GM23248 (cell line): ENCODE measurements at regions not wholly inside any gene's neighbourhood (a gene's known extent, or its start where the extent isn't known, plus 50 kb on each side); places are given as distances from the start of the nearest gene placed in this dataset.

ENCODE experiments used
- DNase-seq: peaks from one replicate; pipeline ENCODE4 v3.0.0-alpha.2; 2015
- H2AFZ ChIP-seq: fragments of 200-600 bp; sonication (generic); 2 replicates; pipeline ENCODE4 v1.6.1; 2016; ENCODE audit warnings: antibody characterized with exemption
- H3F3A ChIP-seq: fragments of 200-600 bp; sonication (generic); 2 replicates; pipeline ENCODE4 v1.6.1; 2016; ENCODE audit warnings: mild to moderate bottlenecking, antibody characterized with exemption, mixed run types; ENCODE audit not compliant: insufficient read depth
- H3K27ac ChIP-seq: fragments of 200-600 bp; sonication (generic); 2 replicates; pipeline ENCODE4 v1.5.1; 2016; ENCODE audit warnings: mild to moderate bottlenecking
- H3K27me3 ChIP-seq: fragments of 200-600 bp; sonication (generic); replicated peaks from 2 replicates; pipeline ENCODE4 v1.6.1; 2016; ENCODE audit warnings: mild to moderate bottlenecking; ENCODE audit not compliant: insufficient read depth
- H3K36me3 ChIP-seq: fragments of 200-600 bp; sonication (generic); 2 replicates; pipeline ENCODE4 v1.6.1; 2016; ENCODE audit warnings: low read depth, mild to moderate bottlenecking
- H3K4me1 ChIP-seq: fragments of 200-600 bp; sonication (generic); 2 replicates; pipeline ENCODE4 v1.6.1; 2016; ENCODE audit warnings: mild to moderate bottlenecking; ENCODE audit not compliant: insufficient read depth
- H3K4me2 ChIP-seq: fragments of 200-600 bp; sonication (generic); one replicate; pipeline ENCODE4 v1.6.1; 2016; ENCODE audit warnings: mild to moderate bottlenecking; ENCODE audit not compliant: unreplicated experiment
- H3K4me3 ChIP-seq: fragments of 200-600 bp; sonication (generic); 2 replicates; pipeline ENCODE4 v1.5.1; 2016; ENCODE audit warnings: mild to moderate bottlenecking
- H3K79me2 ChIP-seq: fragments of 200-600 bp; sonication (generic); 2 replicates; pipeline ENCODE4 v1.6.1; 2016; ENCODE audit warnings: mild to moderate bottlenecking; ENCODE audit not compliant: insufficient read depth
- H3K9ac ChIP-seq: fragments of 200-600 bp; sonication (generic); 2 replicates; pipeline ENCODE4 v1.6.1; 2016; ENCODE audit warnings: mild to moderate bottlenecking
- H3K9me2 ChIP-seq: fragments of 200-600 bp; sonication (generic); 2 replicates; pipeline ENCODE4 v1.6.1; 2016; ENCODE audit warnings: mixed run types, mild to moderate bottlenecking, moderate library complexity; ENCODE audit not compliant: insufficient read depth
- H3K9me3 ChIP-seq: fragments of 200-600 bp; sonication (generic); one replicate; pipeline ENCODE4 v1.6.1; 2017; ENCODE audit warnings: low read depth
- H4K20me1 ChIP-seq: fragments of 200-600 bp; sonication (generic); 2 replicates; pipeline ENCODE4 v1.6.0; 2016; ENCODE audit not compliant: insufficient read depth
- EZH2 ChIP-seq: fragments of 200-600 bp; sonication (generic); IDR thresholded peaks from 2 replicates; pipeline ENCODE4 v1.6.1; 2018; ENCODE audit warnings: antibody characterized with exemption, mild to moderate bottlenecking; ENCODE audit not compliant: insufficient read depth, poor library complexity, severe bottlenecking
- EZH2phosphoT487 ChIP-seq: fragments of 200-600 bp; sonication (generic); IDR thresholded peaks from 2 replicates; pipeline ENCODE4 v1.6.1; 2018; ENCODE audit warnings: antibody characterized with exemption, moderate library complexity, mild to moderate bottlenecking, low read depth; ENCODE audit not compliant: insufficient read depth
- WGBS, 2 experiments: methylation state at CpG; one replicate each; pipeline ENCODE4 v1.1.6; 2015 to 2017; ENCODE audit warnings: low lambda C conversion rate in 2 of 2, low coverage in 1 of 2; ENCODE audit errors: missing lambda C conversion rate in 2 of 2; 5-methylcytosine and 5-hydroxymethylcytosine counted together
- in situ Hi-C: fragments of 300-500 bp; cut with MboI; formaldehyde crosslinking; loops from 2 replicates; pipeline ENCODE4 v1.15.0; 2020

DNA sequence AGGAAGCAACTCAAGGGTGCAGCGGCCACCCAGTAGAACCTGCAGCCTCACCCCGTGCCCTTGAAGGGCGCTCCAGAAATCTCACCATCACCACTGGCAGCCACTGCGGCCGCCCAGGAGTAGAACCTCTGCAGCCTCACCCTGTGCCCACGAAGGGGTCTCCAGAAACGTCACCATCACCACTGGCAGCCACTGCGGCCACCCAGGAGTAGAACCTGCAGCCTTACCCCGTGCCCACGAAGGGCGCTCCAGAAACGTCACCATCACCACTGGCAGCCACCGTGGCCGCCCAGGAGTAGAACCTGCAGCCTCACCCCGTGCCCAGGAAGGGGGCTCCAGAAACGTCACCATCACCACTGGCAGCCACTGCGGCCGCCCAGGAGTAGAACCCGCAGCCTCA, 336.0 kb downstream of the TEX29 start:
- Histone ChIP-seq H3K9me3 (no peaks in the 10 kb centered on the region), H3K27me3 (no peaks in the 10 kb centered on the region), H3F3A (no peaks in the 10 kb centered on the region), H3K36me3 (no peaks in the 10 kb centered on the region), H3K27ac (no peak overlapping the region), H3K4me3 (no peak overlapping the region), H3K9ac (no peak overlapping the region), H2AFZ (no peak overlapping the region), H3K79me2 (no peaks in the 10 kb centered on the region), H4K20me1 (no peaks in the 10 kb centered on the region), H3K4me2 (no peak overlapping the region), H3K4me1 (no peaks in the 10 kb centered on the region), H3K9me2 (no peaks in the 10 kb centered on the region)
- in situ Hi-C loops: no loop called here
- 38 to 39% methylated on average over 18 to 19 of the region's 19 CpGs for WGBS, 2 experiments
- no peak for TF ChIP-seq EZH2
- no peak for TF ChIP-seq EZH2phosphoT487
- DNase-seq: no peak

GRCh38 chr13:111657013-111657412, 336.6 kb downstream of the TEX29 start:
- WGBS, 2 experiments: 38 to 43% methylated on average over 5 of the region's 5 CpGs
- Histone ChIP-seq H3K27me3 (no peaks in the 10 kb centered on the region), H3K79me2 (no peaks in the 10 kb centered on the region), H3K9me2 (no peaks in the 10 kb centered on the region), H3K9ac (no peak overlapping the region), H3K36me3 (no peaks in the 10 kb centered on the region), H3K4me1 (no peaks in the 10 kb centered on the region), H3F3A (no peaks in the 10 kb centered on the region), H3K4me3 (no peak overlapping the region), H2AFZ (no peak overlapping the region), H3K27ac (no peak overlapping the region), H3K9me3 (no peaks in the 10 kb centered on the region), H3K4me2 (no peak overlapping the region), H4K20me1 (no peaks in the 10 kb centered on the region)
- TF ChIP-seq EZH2: no peak
- TF ChIP-seq EZH2phosphoT487: no peak
- in situ Hi-C loops: no loop called here
- DNase-seq: no peak

DNA sequence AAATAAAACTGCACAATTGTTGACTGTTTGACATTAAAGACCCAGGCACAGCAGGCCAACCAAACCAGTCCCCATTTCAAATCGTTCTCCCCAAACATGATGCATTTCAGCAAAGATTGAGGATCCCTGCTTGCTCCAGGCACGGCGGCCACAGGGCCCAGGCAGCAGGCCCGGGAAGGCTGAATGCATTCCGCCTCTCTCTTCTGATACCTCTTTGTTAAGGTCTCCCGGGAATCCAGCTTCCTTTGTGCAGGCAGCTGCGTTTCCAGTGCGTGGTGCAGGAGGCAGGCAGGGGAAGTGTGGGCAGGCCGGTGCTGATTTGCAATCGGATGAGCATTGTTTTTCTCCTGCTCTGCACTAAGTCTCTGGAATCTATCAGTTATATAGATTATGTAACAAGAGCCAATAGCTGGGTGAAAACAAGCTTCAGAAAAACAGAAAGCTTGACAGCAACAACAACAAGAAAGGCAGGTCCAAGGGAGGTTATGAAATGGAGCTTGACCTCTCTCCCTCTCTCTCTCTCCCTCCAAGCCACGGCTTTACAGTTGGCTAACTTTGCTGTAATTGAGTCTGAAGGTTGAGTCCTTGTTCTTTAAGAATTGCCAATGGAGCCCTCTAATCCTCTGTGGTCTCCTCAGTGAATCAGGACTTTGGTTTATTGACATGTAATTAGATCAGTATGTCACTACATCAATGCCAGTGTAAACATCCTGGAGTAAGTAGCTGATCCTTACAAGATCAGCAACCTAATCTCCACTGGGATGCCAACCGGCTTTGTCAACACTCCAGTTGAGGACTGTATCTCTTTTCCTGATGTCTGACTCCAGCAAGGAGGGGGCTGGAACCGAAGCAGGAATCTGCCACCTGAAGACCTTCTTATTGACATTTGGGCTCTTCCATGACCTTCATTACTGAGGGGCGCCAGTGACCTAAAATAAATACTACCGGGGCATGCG, 338.0 kb downstream of the TEX29 start:
- no peak overlapping the region for H3K4me3 ChIP-seq
- no peaks in the 10 kb centered on the region for H3K9me3 ChIP-seq
- H3K9ac ChIP-seq: no peak overlapping the region
- 25 to 28% methylated on average over 16 of the region's 16 CpGs for WGBS, 2 experiments
- H3K36me3 ChIP-seq: no peaks in the 10 kb centered on the region
- H3K27ac ChIP-seq: no peak overlapping the region
- H3K79me2 ChIP-seq: no peaks in the 10 kb centered on the region
- H3K4me1 ChIP-seq: no peaks in the 10 kb centered on the region
- in situ Hi-C loops: no loop called here
- H2AFZ ChIP-seq: no peak overlapping the region
- H4K20me1 ChIP-seq: no peaks in the 10 kb centered on the region
- H3K4me2 ChIP-seq: no peak overlapping the region
- no peak for TF ChIP-seq EZH2phosphoT487
- no peaks in the 10 kb centered on the region for H3F3A ChIP-seq
- DNase-seq: no peak
- H3K27me3 ChIP-seq: no peaks in the 10 kb centered on the region
- no peaks in the 10 kb centered on the region for H3K9me2 ChIP-seq

GRCh38 chr13:111659219-111659775, 338.9 kb downstream of the TEX29 start:
- DNase-seq: no peak
- WGBS, 2 experiments: 42 to 56% methylated on average over 9 of the region's 9 CpGs
- H3K9me3 ChIP-seq: no peaks in the 10 kb centered on the region
- no peaks in the 10 kb centered on the region for H3K79me2 ChIP-seq
- no peaks in the 10 kb centered on the region for H3K36me3 ChIP-seq
- H3F3A ChIP-seq: no peaks in the 10 kb centered on the region
- H3K4me3 ChIP-seq: no peak overlapping the region
- TF ChIP-seq EZH2: no peak
- no peak for TF ChIP-seq EZH2phosphoT487
- no peak overlapping the region for H3K27ac ChIP-seq
- no peak overlapping the region for H3K9ac ChIP-seq
- in situ Hi-C loops: no loop called here
- H2AFZ ChIP-seq: no peak overlapping the region
- H4K20me1 ChIP-seq: no peaks in the 10 kb centered on the region
- no peak overlapping the region for H3K4me2 ChIP-seq
- no peaks in the 10 kb centered on the region for H3K4me1 ChIP-seq
- H3K27me3 ChIP-seq: no peaks in the 10 kb centered on the region
- H3K9me2 ChIP-seq: no peaks in the 10 kb centered on the region

- in situ Hi-C loops: no loop called here
- Histone ChIP-seq H3K27ac (no peak overlapping the region), H3K9me2 (no peaks in the 10 kb centered on the region), H3K9me3 (no peaks in the 10 kb centered on the region), H3K4me2 (no peak overlapping the region), H3K4me1 (no peaks in the 10 kb centered on the region), H3F3A (no peaks in the 10 kb centered on the region), H3K4me3 (no peak overlapping the region), H3K36me3 (no peaks in the 10 kb centered on the region), H3K9ac (no peak overlapping the region), H2AFZ (no peak overlapping the region), H3K79me2 (no peaks in the 10 kb centered on the region), H4K20me1 (no peaks in the 10 kb centered on the region), H3K27me3 (no peaks in the 10 kb centered on the region)
- no peak for DNase-seq
- WGBS, 2 experiments: 2 to 7% methylated on average over 7 of the region's 7 CpGs
- TF ChIP-seq EZH2 (no peak), EZH2phosphoT487 (no peak)
Measured at GRCh38 chr13:111659842-111660241, 339.4 kb downstream of the TEX29 start.
